Spleen (tissue), 7 donors: ENCODE measurements at regions not wholly inside any gene's neighbourhood (a gene's known extent, or its start where the extent isn't known, plus 50 kb on each side); places are given as distances from the start of the nearest gene placed in this dataset.

ENCODE experiments used
- CTCF ChIP-seq, 11 experiments: fragments of 200-600 bp in 7 of 11; fragments of 450-650 bp in 4 of 11; sonication (generic) in 4 of 11; IDR thresholded peaks in 8 of 11; conservative IDR thresholded peaks in 3 of 11; 1 replicate in 7 of 11; 2 replicates in 4 of 11; pipeline versions ENCODE4 v1.4.0 to v1.8.0; 2016 to 2021; ENCODE audit warnings: antibody characterized with exemption in 11 of 11, inconsistent platforms in 4 of 11, mild to moderate bottlenecking in 1 of 11
- POLR2A ChIP-seq, 3 donors: fragments of 450-650 bp; IDR thresholded peaks; one replicate each; pipeline ENCODE4 v1.5.1; 2017; ENCODE audit warnings: antibody characterized with exemption in 3 of 3, mild to moderate bottlenecking in 1 of 3
- POLR2AphosphoS5 ChIP-seq, 3 donors: sonication (generic); formaldehyde crosslinking; IDR thresholded peaks; one replicate each; pipeline ENCODE4 v1.5.1; 2017; ENCODE audit warnings: antibody characterized with exemption in 3 of 3
- donor health status: DM: no; HTN: no; CAD: no; lungs with moderate emphysema.
- donor health status: DM: no; HTN: no; CAD: no.
- donor health status: DM: no; HTN: no; CAD: no.

- no peak for TF ChIP-seq CTCF (IDR thresholded peaks at IDR 0.05 in 8 of 11, conservative IDR thresholded peaks at IDR 0.05 in 3 of 11)
- no peak for TF ChIP-seq POLR2A (IDR thresholded peaks at IDR 0.05)
- no peak for TF ChIP-seq POLR2AphosphoS5 (IDR thresholded peaks at IDR 0.05)
Measured at GRCh38 chrX:142499992-142500391, 294.9 kb upstream of the MAGEC2 start.
